ENCODE measurements at regions not wholly inside any gene's neighbourhood (a gene's known extent, or its start where the extent isn't known, plus 50 kb on each side); places are given as distances from the start of the nearest gene placed in this dataset.

- no peak for TF ChIP-seq YY1 (IDR thresholded peaks at IDR 0.05; ENCODE audit: low read depth)
- TF ChIP-seq TAF1 (IDR thresholded peaks at IDR 0.05; ENCODE audit: borderline replicate concordance, low read depth, low read length) = no peak
- no peak for TF ChIP-seq TCF12 (IDR thresholded peaks at IDR 0.05)
- no peak for TF ChIP-seq CTCF (IDR thresholded peaks at IDR 0.05)
- TF ChIP-seq FOXJ3 (CRISPR knock-in tag; IDR thresholded peaks at IDR 0.05) = no peak
- no peak for TF ChIP-seq RAD21 (IDR thresholded peaks at IDR 0.05; ENCODE audit: low read length)
- TF ChIP-seq ZBTB33 (IDR thresholded peaks at IDR 0.05; ENCODE audit: borderline replicate concordance, low read depth) = no peak
Observed at GRCh38 chr6:105964979-105965760, 121.0 kb upstream of the PRDM1 start.
